ENCODE measurements at regions not wholly inside any gene's neighbourhood (a gene's known extent, or its start where the extent isn't known, plus 50 kb on each side); places are given as distances from the start of the nearest gene placed in this dataset.
A peak's percentile ranks its signal among the peaks of the same experiment; 100 is the strongest.
"Not testable (repeated sequence)": the region's sequence is repeated elsewhere in the genome, so short reads cannot be mapped to it uniquely, and the experiment has no call there.

DNA sequence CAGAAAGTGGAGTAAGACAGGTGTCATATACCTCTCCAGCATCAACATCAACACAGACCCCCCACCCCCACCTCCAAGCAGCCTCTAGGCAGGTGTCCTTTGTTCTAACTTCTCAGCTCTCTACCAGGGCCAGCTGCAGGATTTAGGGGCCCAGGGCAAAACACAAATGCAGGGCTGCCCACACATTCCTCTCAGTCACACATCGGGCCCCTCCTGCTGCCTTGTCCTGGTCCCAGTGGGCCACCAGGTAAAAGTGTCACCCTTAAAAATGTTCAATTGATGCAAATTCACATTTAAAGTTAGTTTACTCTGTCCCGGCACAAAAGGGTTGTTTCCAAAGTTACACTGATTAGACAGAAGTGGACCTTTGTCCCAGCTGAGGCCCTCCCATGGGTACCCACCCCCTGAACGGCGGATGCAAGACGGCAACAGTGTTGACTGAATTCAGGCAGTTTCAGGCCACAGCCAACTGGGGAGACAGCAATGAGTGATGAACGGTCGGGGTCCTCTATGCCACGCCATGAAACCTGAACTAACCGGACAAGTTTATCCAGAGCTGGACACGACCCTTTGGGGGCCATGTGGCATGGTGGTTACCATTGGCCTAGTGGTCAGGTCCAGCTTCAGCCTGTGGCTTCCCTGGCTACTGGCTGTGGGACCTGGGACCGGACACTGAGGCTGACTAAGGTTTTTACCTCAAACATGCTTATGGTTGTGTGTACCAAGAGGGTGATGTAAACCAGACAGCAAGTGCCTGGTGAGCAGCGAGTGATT lies 52.2 kb upstream of the UNC93A start:
- DNase-seq = no peak
- H3K9me3 Mint-ChIP-seq = no peaks in the 10 kb centered on the region
- peaks cover 83% of the 10 kb centered on the region for H3K4me1 Mint-ChIP-seq
- TF ChIP-seq, protein P1, sequence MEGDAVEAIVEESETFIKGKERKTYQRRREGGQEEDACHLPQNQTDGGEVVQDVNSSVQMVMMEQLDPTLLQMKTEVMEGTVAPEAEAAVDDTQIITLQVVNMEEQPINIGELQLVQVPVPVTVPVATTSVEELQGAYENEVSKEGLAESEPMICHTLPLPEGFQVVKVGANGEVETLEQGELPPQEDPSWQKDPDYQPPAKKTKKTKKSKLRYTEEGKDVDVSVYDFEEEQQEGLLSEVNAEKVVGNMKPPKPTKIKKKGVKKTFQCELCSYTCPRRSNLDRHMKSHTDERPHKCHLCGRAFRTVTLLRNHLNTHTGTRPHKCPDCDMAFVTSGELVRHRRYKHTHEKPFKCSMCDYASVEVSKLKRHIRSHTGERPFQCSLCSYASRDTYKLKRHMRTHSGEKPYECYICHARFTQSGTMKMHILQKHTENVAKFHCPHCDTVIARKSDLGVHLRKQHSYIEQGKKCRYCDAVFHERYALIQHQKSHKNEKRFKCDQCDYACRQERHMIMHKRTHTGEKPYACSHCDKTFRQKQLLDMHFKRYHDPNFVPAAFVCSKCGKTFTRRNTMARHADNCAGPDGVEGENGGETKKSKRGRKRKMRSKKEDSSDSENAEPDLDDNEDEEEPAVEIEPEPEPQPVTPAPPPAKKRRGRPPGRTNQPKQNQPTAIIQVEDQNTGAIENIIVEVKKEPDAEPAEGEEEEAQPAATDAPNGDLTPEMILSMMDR (IDR thresholded peaks at IDR 0.05) = no peak
- peak overlapping the region; percentile 58 for H3K27ac Mint-ChIP-seq
- H3K4me3 Mint-ChIP-seq = no peak overlapping the region
- no peaks in the 10 kb centered on the region for H3K36me3 Mint-ChIP-seq (ENCODE audit: low read depth)
- peaks cover 14% of the 10 kb centered on the region for H3K27me3 Mint-ChIP-seq (ENCODE audit: low read depth, poor library complexity)

DNA sequence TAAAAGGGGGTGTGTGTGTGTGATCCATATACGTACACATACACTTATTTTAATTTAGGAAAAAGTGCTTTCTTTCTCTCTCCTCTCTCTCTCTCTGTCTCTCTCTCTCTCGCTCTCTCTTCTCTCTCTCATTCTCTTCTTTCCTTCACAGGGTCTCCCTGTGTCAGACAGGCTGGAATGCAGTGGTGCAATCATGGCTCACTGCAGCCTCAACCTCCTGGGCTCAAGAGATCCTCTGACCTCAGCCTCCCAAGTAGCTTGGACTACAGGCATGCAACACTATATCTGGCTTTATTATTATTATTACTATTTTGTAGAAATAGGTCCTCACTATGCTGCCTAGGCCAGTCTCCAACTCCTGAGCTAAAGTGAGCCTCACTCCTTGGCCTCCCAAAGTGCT lies 51.6 kb upstream of the UNC93A start:
- not testable (repeated sequence) for H3K9me3 Mint-ChIP-seq; H3K36me3 Mint-ChIP-seq (ENCODE audit: low read depth); H3K4me3 Mint-ChIP-seq; DNase-seq; H3K27ac Mint-ChIP-seq
- H3K4me1 Mint-ChIP-seq = peaks cover 83% of the 10 kb centered on the region
- peaks cover 13% of the 10 kb centered on the region for H3K27me3 Mint-ChIP-seq (ENCODE audit: low read depth, poor library complexity)

DNA sequence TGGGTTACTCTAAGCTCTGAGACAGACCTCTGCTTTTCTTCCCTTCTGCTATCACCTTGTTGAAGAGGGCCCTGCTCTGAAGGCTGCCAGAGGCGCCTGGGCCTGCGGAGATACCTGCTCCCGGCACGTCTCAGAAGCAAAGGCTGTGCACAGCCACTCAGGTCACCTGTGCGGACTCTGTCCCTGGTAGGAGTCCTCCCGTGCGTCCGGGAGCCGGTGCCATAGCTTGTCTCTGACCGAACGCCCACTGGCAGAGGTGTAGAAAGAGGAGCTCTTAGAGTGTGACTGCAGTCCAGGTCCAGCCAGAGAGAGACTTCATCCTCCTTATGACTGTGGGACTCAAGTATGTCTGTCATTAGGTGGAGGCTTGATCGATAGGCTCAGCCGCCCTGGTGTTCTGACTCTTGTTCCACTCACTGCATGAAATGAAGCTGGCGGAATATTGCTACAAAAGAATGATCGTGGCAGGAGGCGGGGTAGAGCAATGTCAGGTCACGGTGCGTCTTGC lies 51.0 kb upstream of the UNC93A start:
- Mint-ChIP-seq H3K9me3 (no peaks in the 10 kb centered on the region), H3K4me1 (peaks cover 83% of the 10 kb centered on the region), H3K4me3 (peak overlapping the region; percentile 57), H3K27ac (peak overlapping the region; percentile 66), H3K27me3 (ENCODE audit: low read depth, poor library complexity) (peaks cover 6% of the 10 kb centered on the region), H3K36me3 (ENCODE audit: low read depth) (no peaks in the 10 kb centered on the region)
- TF ChIP-seq, protein P1 (IDR thresholded peaks at IDR 0.05) = no peak
- no peak for DNase-seq
